ENCODE measurements at regions not wholly inside any gene's neighbourhood (a gene's known extent, or its start where the extent isn't known, plus 50 kb on each side); places are given as distances from the start of the nearest gene placed in this dataset.

GRCh38 chr5:4740156-4740555 is 400.0 kb upstream of the ADAMTS16 start:
- WGBS, 2 donors = 19 to 39% methylated on average over 8 of the region's 8 CpGs
- Histone ChIP-seq H3K36me3 (no peaks in the 10 kb centered on the region), H3K4me3 (no peak overlapping the region), H3K4me1 (no peaks in the 10 kb centered on the region), H3K27me3 (no peaks in the 10 kb centered on the region), H3K9me3 (no peaks in the 10 kb centered on the region), H3K27ac (no peak overlapping the region)
- no peak for TF ChIP-seq POLR2A (IDR thresholded peaks at IDR 0.05)
- TF ChIP-seq CTCF (IDR thresholded peaks at IDR 0.05) = no peak
- no peak for DNase-seq
- intact Hi-C loops (cut with DNase I) = no loop called here

DNA sequence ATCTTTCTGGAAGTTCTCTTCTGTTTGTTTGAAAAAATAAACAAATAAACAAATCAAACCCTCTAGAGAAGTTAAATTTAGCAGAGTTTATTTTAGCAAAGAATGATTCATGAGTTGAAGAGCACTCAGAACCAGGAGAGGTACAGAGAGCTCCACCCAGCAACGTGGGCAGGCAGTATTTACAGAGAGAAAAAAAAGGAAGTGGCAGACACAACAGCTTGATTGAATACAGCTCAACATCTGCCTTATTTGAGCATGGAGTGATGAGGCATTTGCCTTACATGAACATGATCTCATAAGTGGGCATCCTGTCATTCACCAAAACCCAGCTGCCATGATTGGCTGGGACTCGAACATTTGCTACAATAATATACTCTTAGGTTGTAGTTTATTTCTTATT is 381.6 kb upstream of the ADAMTS16 start:
- DNase-seq = no peak
- H3K27me3 ChIP-seq = no peaks in the 10 kb centered on the region
- WGBS, 2 donors = 35 to 45% methylated on average over 2 of the region's 2 CpGs
- no peaks in the 10 kb centered on the region for H3K36me3 ChIP-seq
- intact Hi-C loops (cut with DNase I) = no loop called here
- TF ChIP-seq CTCF (IDR thresholded peaks at IDR 0.05) (no peak), POLR2A (IDR thresholded peaks at IDR 0.05) (no peak)
- no peaks in the 10 kb centered on the region for H3K9me3 ChIP-seq
- no peak overlapping the region for H3K27ac ChIP-seq
- no peaks in the 10 kb centered on the region for H3K4me1 ChIP-seq
- H3K4me3 ChIP-seq = no peak overlapping the region

DNA sequence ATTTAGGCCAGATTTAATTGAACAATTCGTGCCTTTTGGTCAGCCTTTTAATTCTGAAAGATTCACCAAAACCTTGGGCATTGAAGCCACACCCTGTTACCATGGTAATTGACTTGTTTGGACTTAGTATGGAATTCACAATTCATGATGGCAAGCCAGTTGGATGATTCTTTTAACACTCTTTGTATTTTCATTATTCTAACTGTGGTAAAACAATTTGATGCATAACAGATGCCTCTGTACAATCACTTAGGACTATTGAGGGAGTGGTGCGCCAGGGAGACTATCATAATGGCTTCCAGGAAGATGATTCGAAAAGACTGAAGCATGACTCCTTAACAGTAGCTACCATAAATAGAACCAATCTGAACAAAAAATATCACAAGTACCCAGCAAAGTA is 381.1 kb upstream of the ADAMTS16 start:
- H3K4me1 ChIP-seq = no peaks in the 10 kb centered on the region
- DNase-seq = no peak
- no peaks in the 10 kb centered on the region for H3K36me3 ChIP-seq
- 57 to 69% methylated on average over 3 of the region's 3 CpGs for WGBS, 2 donors
- TF ChIP-seq CTCF (IDR thresholded peaks at IDR 0.05) = no peak
- TF ChIP-seq POLR2A (IDR thresholded peaks at IDR 0.05) = no peak
- H3K9me3 ChIP-seq = no peaks in the 10 kb centered on the region
- H3K4me3 ChIP-seq = no peak overlapping the region
- no peak overlapping the region for H3K27ac ChIP-seq
- intact Hi-C loops (cut with DNase I) = no loop called here
- H3K27me3 ChIP-seq = no peaks in the 10 kb centered on the region

DNA sequence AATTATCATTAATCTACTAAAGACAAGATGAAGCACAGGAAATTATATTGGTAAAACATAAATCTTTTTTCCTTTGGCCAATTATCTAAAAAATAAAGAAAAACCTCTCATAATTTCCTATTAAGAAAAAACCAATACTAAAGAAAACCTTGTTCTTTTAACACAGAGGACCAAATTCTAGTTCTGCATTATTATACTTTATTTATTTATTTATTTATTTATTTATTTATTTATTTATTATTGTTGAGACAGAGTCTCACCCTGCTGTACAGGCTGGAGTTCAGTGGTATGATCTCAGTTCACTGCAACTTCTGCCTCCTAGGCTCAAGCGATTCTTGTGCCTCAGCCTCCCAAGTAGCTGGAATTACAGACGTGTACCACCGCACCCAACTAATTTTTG is 377.8 kb upstream of the ADAMTS16 start:
- intact Hi-C loops (cut with DNase I) = no loop called here
- H3K4me1 ChIP-seq = no peaks in the 10 kb centered on the region
- H3K27me3 ChIP-seq = no peaks in the 10 kb centered on the region
- no peaks in the 10 kb centered on the region for H3K9me3 ChIP-seq
- no peak overlapping the region for H3K4me3 ChIP-seq
- no peak overlapping the region for H3K27ac ChIP-seq
- H3K36me3 ChIP-seq = no peaks in the 10 kb centered on the region
- no peak for DNase-seq
- 87 to 100% methylated on average over 3 of the region's 3 CpGs for WGBS, 2 donors
- no peak for TF ChIP-seq POLR2A (IDR thresholded peaks at IDR 0.05)
- no peak for TF ChIP-seq CTCF (IDR thresholded peaks at IDR 0.05)

GRCh38 chr5:4765411-4765810 is 374.7 kb upstream of the ADAMTS16 start:
- no peaks in the 10 kb centered on the region for H3K9me3 ChIP-seq
- TF ChIP-seq CTCF (IDR thresholded peaks at IDR 0.05) (no peak), POLR2A (IDR thresholded peaks at IDR 0.05) (no peak)
- no peaks in the 10 kb centered on the region for H3K27me3 ChIP-seq
- WGBS, 2 donors = 74 to 100% methylated on average over 2 of the region's 2 CpGs
- H3K4me3 ChIP-seq = no peak overlapping the region
- DNase-seq = no peak
- H3K4me1 ChIP-seq = no peaks in the 10 kb centered on the region
- no peaks in the 10 kb centered on the region for H3K36me3 ChIP-seq
- no peak overlapping the region for H3K27ac ChIP-seq
- intact Hi-C loops (cut with DNase I) = no loop called here

All from esophagus squamous epithelium (tissue), 5 donors.